ENCODE measurements at regions not wholly inside any gene's neighbourhood (a gene's known extent, or its start where the extent isn't known, plus 50 kb on each side); places are given as distances from the start of the nearest gene placed in this dataset.

DNA sequence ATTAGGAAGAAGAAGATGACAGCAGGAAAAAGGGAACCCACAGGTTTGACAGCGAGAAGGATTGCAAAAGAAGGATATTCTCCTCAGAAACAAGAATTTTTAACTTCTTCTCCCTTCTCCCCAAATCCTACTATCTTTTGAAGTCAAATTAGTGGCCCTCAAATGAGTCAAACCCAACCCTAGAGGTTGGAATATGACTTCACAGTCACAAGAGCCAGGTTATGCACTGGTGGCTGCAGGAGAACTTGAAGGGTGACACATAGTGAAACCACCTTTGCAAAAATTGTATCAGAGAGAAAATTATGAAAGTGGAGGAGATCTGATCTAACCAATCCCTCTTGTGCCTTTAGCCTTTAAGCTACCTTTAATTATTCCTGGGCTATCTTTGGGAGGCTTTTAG lies 386.2 kb upstream of the CCDC196 start:
- peaks cover 0 to 4% (median 0%) of the 10 kb centered on the region in 5 donors for H3K4me1 ChIP-seq (ENCODE audit: control insufficient read depth in 5 of 5, insufficient read depth in 5 of 5, low read length in 5 of 5)
- H3K27ac ChIP-seq (ENCODE audit: low read depth in 1 of 2, low read length in 1 of 2), result no peak overlapping the region
- H3K27me3 ChIP-seq (ENCODE audit: control insufficient read depth in 3 of 3, insufficient read depth in 3 of 3, low read length in 2 of 3), result no peaks in the 10 kb centered on the region
- WGBS, 2 donors, result 70 to 86% methylated on average over 1 of the region's 1 CpG
- no peaks in the 10 kb centered on the region for H3K9me3 ChIP-seq (ENCODE audit: control insufficient read depth in 4 of 4, insufficient read depth in 3 of 4, low read length in 3 of 4)
- H3K9ac ChIP-seq (ENCODE audit: insufficient read depth in 1 of 2, low read length in 2 of 2), result no peak overlapping the region
- H3K36me3 ChIP-seq (ENCODE audit: control insufficient read depth in 4 of 4, insufficient read depth in 4 of 4, low read length in 4 of 4), result no peaks in the 10 kb centered on the region
- DNase-seq (no peak), ATAC-seq (ENCODE audit: insufficient read depth, low FRiP score) (no peak)
- H3K4me3 ChIP-seq, result no peak overlapping the region
- TF ChIP-seq, protein P1, sequence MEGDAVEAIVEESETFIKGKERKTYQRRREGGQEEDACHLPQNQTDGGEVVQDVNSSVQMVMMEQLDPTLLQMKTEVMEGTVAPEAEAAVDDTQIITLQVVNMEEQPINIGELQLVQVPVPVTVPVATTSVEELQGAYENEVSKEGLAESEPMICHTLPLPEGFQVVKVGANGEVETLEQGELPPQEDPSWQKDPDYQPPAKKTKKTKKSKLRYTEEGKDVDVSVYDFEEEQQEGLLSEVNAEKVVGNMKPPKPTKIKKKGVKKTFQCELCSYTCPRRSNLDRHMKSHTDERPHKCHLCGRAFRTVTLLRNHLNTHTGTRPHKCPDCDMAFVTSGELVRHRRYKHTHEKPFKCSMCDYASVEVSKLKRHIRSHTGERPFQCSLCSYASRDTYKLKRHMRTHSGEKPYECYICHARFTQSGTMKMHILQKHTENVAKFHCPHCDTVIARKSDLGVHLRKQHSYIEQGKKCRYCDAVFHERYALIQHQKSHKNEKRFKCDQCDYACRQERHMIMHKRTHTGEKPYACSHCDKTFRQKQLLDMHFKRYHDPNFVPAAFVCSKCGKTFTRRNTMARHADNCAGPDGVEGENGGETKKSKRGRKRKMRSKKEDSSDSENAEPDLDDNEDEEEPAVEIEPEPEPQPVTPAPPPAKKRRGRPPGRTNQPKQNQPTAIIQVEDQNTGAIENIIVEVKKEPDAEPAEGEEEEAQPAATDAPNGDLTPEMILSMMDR (IDR thresholded peaks at IDR 0.05; ENCODE audit: control extremely low read depth, extremely low read depth), result no peak

DNA sequence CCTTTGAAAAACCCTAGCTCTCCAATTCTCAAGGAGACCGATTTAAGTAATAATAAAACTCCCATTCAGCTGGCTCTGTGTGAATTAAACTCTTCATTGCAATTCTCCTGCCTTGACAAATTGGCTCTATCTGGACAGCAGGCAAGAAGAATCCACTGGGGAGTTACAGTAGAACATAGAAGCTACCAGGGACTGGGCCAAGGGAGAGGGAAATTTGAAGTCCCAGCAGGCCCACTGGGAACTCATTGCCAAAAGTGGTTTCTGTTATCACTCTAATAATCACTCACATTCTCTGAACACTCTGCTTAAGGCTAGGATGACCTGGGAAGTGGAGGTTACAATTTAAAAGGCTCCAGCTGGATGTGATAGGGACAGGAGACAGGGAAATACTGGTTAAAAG lies 384.5 kb upstream of the CCDC196 start:
- H3K27ac ChIP-seq (ENCODE audit: low read depth in 1 of 2, low read length in 1 of 2), result no peak overlapping the region
- H3K27me3 ChIP-seq (ENCODE audit: control insufficient read depth in 3 of 3, insufficient read depth in 3 of 3, low read length in 2 of 3), result no peaks in the 10 kb centered on the region
- DNase-seq (no peak), ATAC-seq (ENCODE audit: insufficient read depth, low FRiP score) (no peak)
- no peaks in the 10 kb centered on the region for H3K9me3 ChIP-seq (ENCODE audit: control insufficient read depth in 4 of 4, insufficient read depth in 3 of 4, low read length in 3 of 4)
- H3K36me3 ChIP-seq (ENCODE audit: control insufficient read depth in 4 of 4, insufficient read depth in 4 of 4, low read length in 4 of 4), result no peaks in the 10 kb centered on the region
- peaks cover 0 to 3% (median 0%) of the 10 kb centered on the region in 5 donors for H3K4me1 ChIP-seq (ENCODE audit: control insufficient read depth in 5 of 5, insufficient read depth in 5 of 5, low read length in 5 of 5)
- TF ChIP-seq, protein P1 (IDR thresholded peaks at IDR 0.05; ENCODE audit: control extremely low read depth, extremely low read depth), result no peak
- H3K9ac ChIP-seq (ENCODE audit: insufficient read depth in 1 of 2, low read length in 2 of 2), result no peak overlapping the region
- WGBS, 2 donors, result 93% methylated on average over 1 of the region's 1 CpG
- H3K4me3 ChIP-seq, result no peak overlapping the region

DNA sequence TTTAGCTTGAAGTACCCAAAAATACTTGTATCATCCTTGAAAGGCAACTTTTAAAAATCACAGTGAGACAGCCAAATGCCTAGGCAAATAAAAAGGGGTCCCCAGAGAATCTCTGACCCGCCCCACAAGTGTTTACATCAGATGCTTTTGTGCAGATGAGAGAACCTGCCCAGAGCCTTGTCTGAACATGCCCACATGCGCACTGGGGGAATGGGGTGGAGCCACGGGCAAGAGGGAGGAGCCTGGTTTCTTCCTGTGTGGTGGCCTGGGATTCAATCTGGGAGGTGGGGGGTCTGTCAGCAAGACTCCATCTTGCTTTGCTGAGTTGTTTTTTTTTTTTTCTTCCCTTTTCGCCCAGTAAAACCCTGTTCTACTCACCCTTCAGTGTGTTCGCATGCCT lies 381.7 kb upstream of the CCDC196 start:
- no peaks in the 10 kb centered on the region for H3K9me3 ChIP-seq (ENCODE audit: control insufficient read depth in 4 of 4, insufficient read depth in 3 of 4, low read length in 3 of 4)
- no peak overlapping the region for H3K9ac ChIP-seq (ENCODE audit: insufficient read depth in 1 of 2, low read length in 2 of 2)
- no peak for DNase-seq
- H3K4me3 ChIP-seq, result no peak overlapping the region
- H3K4me1 ChIP-seq (ENCODE audit: control insufficient read depth in 5 of 5, insufficient read depth in 5 of 5, low read length in 5 of 5), result no peaks in the 10 kb centered on the region
- H3K36me3 ChIP-seq (ENCODE audit: control insufficient read depth in 4 of 4, insufficient read depth in 4 of 4, low read length in 4 of 4), result no peaks in the 10 kb centered on the region
- H3K27me3 ChIP-seq (ENCODE audit: control insufficient read depth in 3 of 3, insufficient read depth in 3 of 3, low read length in 2 of 3), result no peaks in the 10 kb centered on the region
- WGBS, 2 donors, result 91 to 94% methylated on average over 5 of the region's 5 CpGs
- no peak for ATAC-seq (ENCODE audit: insufficient read depth, low FRiP score)
- TF ChIP-seq, protein P1 (IDR thresholded peaks at IDR 0.05; ENCODE audit: control extremely low read depth, extremely low read depth), result no peak
- no peak overlapping the region for H3K27ac ChIP-seq (ENCODE audit: low read depth in 1 of 2, low read length in 1 of 2)

DNA sequence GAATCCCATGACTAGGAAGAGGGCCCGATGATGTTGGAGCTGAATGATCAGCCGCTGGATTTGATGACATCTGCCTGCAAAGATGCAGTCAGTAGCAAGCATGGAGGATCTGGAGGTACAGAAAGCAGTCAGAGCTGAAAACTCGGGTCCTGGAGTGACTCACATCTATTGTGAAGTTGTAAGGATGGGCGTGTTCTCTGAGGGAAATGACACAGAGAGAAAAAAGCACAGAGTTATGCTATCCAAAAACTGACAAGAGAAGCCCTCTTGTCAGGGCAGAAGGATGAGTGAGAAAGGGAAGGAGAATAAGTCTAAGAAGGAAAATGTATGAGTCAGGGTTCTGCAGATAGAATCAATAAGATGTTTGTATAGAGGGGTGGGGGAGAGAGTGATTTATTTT lies 380.4 kb upstream of the CCDC196 start:
- Histone ChIP-seq H3K4me3 (no peak overlapping the region), H3K9ac (ENCODE audit: insufficient read depth in 1 of 2, low read length in 2 of 2) (no peak overlapping the region), H3K4me1 (ENCODE audit: control insufficient read depth in 5 of 5, insufficient read depth in 5 of 5, low read length in 5 of 5) (no peaks in the 10 kb centered on the region), H3K36me3 (ENCODE audit: control insufficient read depth in 4 of 4, insufficient read depth in 4 of 4, low read length in 4 of 4) (no peaks in the 10 kb centered on the region), H3K27ac (ENCODE audit: low read depth in 1 of 2, low read length in 1 of 2) (no peak overlapping the region), H3K9me3 (ENCODE audit: control insufficient read depth in 4 of 4, insufficient read depth in 3 of 4, low read length in 3 of 4) (no peaks in the 10 kb centered on the region), H3K27me3 (ENCODE audit: control insufficient read depth in 3 of 3, insufficient read depth in 3 of 3, low read length in 2 of 3) (no peaks in the 10 kb centered on the region)
- 70 to 87% methylated on average over 4 of the region's 4 CpGs for WGBS, 2 donors
- TF ChIP-seq, protein P1 (IDR thresholded peaks at IDR 0.05; ENCODE audit: control extremely low read depth, extremely low read depth), result no peak
- no peak for DNase-seq
- no peak for ATAC-seq (ENCODE audit: insufficient read depth, low FRiP score)
